Stimulated activated effector memory CD8-positive, alpha-beta T cell treated with anti-CD3 and anti-CD28 coated beads, Interleukin-12 subunit alpha, Interleukin-12 subunit beta, amount 100 ng/mL, for 72 hours (primary cell): ENCODE measurements at regions not wholly inside any gene's neighbourhood (a gene's known extent, or its start where the extent isn't known, plus 50 kb on each side); places are given as distances from the start of the nearest gene placed in this dataset.
"Not testable (repeated sequence)": the region's sequence is repeated elsewhere in the genome, so short reads cannot be mapped to it uniquely, and the experiment has no call there.

Experiments
- ATAC-seq: fragments of 150-1000 bp; cut with Tn5 transposase; 2 replicates; pipeline ENCODE4 v1.10.0; 2021
- DNase-seq, 2 donors: peaks; one replicate each; pipeline ENCODE4 v3.0.0; 2021 to 2022; ENCODE audit warnings: low spot score in 2 of 2
- H3K27ac Mint-ChIP-seq: one replicate; pipeline ENCODE4 v1.8.0; 2022; ENCODE audit warnings: mild to moderate bottlenecking, mixed read lengths
- H3K36me3 Mint-ChIP-seq: one replicate; pipeline ENCODE4 v1.8.0; 2022; ENCODE audit warnings: mild to moderate bottlenecking, mixed read lengths
- H3K4me1 Mint-ChIP-seq: one replicate; pipeline ENCODE4 v1.8.0; 2022; ENCODE audit warnings: mixed read lengths
- H3K4me3 Mint-ChIP-seq: one replicate; pipeline ENCODE4 v1.8.0; 2022; ENCODE audit warnings: mild to moderate bottlenecking, mixed read lengths
- H3K9me3 Mint-ChIP-seq: one replicate; pipeline ENCODE4 v1.8.0; 2022; ENCODE audit warnings: mixed read lengths

DNA sequence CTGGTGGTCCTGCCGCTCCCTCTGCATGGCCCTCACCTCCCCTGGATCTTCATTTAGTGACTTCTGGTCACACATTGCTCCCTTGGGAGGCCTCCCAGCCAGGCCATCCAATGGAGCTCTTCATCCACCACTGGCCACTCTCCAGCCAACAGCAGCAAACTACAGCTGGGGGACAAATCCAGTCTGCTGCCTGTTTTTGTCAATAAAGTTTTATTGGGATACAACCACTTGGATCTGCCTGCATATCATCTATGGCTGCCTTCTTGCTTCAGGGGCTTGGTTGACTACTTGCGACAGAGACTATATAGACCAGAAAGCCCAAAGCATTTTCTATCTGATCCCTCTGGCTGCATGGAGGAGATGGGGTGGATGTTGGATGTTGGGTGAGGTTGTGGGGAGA is 156.6 kb upstream of the SULF2 start:
- H3K36me3 Mint-ChIP-seq: no peaks in the 10 kb centered on the region
- no peaks in the 10 kb centered on the region for H3K4me1 Mint-ChIP-seq
- H3K27ac Mint-ChIP-seq: no peak overlapping the region
- H3K4me3 Mint-ChIP-seq: no peak overlapping the region
- no peak for ATAC-seq
- no peak for DNase-seq
- no peaks in the 10 kb centered on the region for H3K9me3 Mint-ChIP-seq

DNA sequence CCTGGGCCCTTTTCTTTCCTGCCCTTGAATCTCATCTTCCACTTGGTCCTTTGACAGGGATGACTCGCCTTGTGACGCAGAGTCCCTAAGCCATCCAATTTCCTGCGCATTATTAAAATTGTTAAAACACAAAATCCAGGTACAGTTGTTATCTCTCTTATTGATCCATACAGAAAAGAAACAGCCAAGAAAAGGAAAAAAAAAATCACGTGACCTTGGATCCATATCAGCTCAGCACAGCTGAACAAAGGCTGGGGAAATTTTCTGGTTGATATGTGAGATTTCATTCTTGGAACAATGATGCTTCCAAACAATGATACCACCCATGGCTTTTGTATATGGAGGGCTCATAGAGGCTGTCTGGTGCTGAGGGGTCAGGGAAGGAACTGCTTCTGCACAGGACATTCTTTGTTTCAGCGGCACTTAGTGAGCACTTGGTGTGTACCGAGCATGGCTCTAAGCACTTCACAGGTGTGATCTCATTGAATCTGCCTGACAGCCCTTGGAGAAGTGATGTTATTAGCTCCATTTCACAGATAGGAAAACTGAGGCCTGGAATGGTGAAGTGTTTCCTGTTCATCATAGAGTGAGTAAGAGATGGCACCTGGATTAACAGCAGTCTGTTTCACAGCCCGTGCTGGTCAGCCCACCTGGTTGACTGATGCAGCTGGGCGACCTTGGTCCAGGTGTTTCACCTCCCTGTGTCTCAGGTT is 155.0 kb upstream of the SULF2 start:
- Mint-ChIP-seq H3K27ac (no peak overlapping the region), H3K4me1 (no peaks in the 10 kb centered on the region), H3K9me3 (no peaks in the 10 kb centered on the region), H3K4me3 (no peak overlapping the region), H3K36me3 (no peaks in the 10 kb centered on the region)
- DNase-seq (no peak), ATAC-seq (peak; percentile 14)

DNA sequence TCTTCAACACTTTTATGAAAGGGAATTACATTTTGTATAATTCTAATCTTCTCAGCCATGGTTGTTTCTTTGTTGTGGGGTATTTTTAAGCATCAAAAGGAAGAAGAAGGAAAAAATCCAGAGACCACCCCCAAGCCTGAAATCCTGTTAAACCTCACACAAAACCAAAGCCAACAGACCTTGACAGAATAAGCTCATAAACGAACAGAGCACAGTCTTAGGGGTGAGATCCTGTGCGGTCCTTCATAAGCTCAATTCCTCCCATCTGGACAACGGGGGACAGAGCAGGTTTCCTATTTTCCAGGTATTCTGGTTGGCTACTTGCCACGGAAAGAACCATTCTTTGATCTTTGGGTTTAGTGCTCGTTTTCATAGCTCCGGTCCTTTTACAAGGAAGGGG is 151.3 kb upstream of the SULF2 start:
- ATAC-seq (no peak), DNase-seq (no peak)
- no peaks in the 10 kb centered on the region for H3K4me1 Mint-ChIP-seq
- H3K27ac Mint-ChIP-seq: no peak overlapping the region
- no peak overlapping the region for H3K4me3 Mint-ChIP-seq
- H3K9me3 Mint-ChIP-seq: no peaks in the 10 kb centered on the region
- no peaks in the 10 kb centered on the region for H3K36me3 Mint-ChIP-seq

DNA sequence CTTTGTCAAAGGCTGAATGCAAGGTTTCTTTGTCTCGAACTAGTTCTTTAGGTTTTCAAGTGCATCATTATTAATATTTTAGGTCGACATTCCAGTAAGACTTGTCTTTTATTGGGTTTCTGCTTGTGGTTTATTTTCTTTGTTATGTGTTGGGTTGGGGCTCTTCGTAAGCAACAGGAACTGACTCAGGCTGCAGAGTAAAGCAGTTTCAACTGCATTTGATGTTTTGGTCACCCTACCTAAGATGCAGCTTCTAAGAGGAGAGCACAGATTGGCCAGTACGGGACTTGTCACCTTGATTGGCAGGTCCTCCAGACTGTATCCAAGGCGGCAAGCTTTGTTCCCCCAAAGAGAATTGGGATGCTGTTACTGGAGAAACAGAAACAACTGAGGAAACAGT is 149.5 kb upstream of the SULF2 start:
- no peak for ATAC-seq
- no peak for DNase-seq
- no peaks in the 10 kb centered on the region for H3K9me3 Mint-ChIP-seq
- H3K36me3 Mint-ChIP-seq: no peaks in the 10 kb centered on the region
- no peak overlapping the region for H3K4me3 Mint-ChIP-seq
- no peaks in the 10 kb centered on the region for H3K4me1 Mint-ChIP-seq
- no peak overlapping the region for H3K27ac Mint-ChIP-seq

DNA sequence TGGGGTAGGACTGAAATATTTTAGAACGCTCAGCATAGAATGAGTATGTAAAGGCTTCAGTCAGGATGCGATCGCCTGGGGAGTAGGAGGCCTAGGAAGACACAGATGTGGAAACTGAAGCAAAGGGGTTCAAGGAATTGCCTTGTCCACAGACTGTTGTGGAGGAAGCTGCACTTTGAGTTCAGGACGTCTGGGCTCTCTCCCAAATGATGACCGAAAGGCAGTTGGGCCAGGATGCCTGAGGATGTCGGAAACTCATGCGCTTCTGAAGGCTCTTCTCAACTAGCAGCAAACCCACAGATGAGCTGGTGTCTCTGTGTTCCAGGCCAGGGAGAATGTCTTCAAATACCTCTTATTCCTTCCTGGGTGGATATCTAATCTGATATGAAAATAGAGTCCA is 146.2 kb upstream of the SULF2 start:
- Mint-ChIP-seq H3K9me3 (no peaks in the 10 kb centered on the region), H3K4me1 (no peaks in the 10 kb centered on the region), H3K27ac (no peak overlapping the region), H3K4me3 (no peak overlapping the region), H3K36me3 (no peaks in the 10 kb centered on the region)
- DNase-seq (no peak), ATAC-seq (no peak)

DNA sequence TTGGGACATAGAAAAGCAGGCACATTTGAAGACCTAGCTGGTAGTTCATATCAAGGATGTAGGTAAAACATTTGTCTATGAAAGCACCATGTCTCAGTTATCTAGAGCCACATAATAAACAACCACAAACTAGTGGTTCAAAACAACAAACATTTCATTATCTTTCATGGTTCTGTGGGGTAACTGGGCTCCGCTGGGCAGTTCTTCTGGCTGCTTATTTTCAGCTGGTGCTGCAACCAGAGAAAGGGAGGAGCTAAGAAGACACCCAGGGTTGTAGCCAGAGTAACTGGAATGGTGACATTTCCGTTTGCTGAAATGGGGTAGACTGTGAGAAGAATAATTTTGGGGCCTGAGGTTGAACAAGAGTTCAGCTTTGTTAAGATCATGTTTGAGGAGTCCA is 145.7 kb upstream of the SULF2 start:
- H3K9me3 Mint-ChIP-seq: no peaks in the 10 kb centered on the region
- no peak overlapping the region for H3K27ac Mint-ChIP-seq

DNA sequence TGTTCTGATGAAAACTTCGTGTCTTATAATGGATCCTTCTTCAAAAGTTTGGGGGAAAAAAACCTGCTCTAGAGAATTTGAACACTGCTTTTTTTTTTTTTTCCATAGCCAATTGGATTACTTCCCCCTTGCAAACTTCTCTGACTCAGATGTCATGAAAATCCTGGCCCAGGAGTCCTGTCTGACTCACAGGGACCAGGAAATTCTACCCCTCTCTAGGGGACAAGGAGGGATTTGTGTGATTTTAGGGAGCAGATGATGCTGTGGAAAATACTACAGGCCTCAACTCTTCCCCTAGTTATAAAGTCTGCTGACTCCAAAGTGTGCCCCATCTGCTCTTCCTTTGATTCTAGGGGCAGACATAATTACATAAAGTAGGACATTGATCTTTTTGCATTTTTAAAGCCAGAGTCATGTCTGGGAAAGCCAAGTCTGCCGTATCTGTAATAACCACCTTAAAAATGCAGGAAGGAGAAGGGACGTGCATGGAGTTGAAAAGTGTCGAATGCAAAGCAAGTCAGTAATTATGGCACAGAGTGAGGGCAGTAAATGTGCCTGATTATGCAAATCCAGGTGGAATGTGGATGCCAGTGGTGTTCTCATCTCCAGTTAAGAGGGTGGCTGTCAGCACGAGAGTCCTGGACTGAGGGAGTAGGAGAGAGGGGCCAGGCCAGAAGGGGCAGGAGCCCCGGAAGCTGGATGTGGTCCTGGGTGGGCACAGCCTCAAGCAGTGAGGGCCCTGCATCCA is 144.3 kb upstream of the SULF2 start:
- DNase-seq: no peak
- H3K4me3 Mint-ChIP-seq: no peak overlapping the region
- no peak for ATAC-seq
- no peaks in the 10 kb centered on the region for H3K4me1 Mint-ChIP-seq
- no peaks in the 10 kb centered on the region for H3K36me3 Mint-ChIP-seq
- no peak overlapping the region for H3K27ac Mint-ChIP-seq
- no peaks in the 10 kb centered on the region for H3K9me3 Mint-ChIP-seq

More for the DNA sequence above, 145.7 kb upstream of the SULF2 start:
- DNase-seq: no peak
- Mint-ChIP-seq H3K4me3 (no peak overlapping the region), H3K4me1 (no peaks in the 10 kb centered on the region), H3K36me3 (no peaks in the 10 kb centered on the region)
- no peak for ATAC-seq

DNA sequence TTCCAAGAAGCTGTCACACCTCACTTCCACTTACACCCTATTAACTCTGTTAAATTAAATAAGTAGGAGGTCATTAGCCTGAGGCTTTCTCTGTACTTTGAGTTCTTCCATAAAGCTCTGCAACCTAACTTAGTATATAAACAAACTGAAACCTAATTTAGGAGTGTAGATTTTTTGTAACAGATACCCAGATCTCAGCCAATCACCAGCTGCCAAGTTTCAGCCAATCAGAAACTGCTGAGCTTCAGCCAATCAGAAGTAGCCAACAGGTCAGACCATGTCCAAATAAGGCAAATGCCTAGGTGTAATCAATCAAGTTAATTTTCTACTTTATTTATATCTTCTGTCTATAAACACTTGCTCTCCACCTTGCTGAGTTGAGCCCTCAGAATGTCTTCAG is 142.7 kb upstream of the SULF2 start:
- Mint-ChIP-seq H3K27ac (no peak overlapping the region), H3K9me3 (no peaks in the 10 kb centered on the region), H3K4me3 (no peak overlapping the region), H3K4me1 (no peaks in the 10 kb centered on the region), H3K36me3 (no peaks in the 10 kb centered on the region)
- no peak for ATAC-seq
- DNase-seq: no peak

DNA sequence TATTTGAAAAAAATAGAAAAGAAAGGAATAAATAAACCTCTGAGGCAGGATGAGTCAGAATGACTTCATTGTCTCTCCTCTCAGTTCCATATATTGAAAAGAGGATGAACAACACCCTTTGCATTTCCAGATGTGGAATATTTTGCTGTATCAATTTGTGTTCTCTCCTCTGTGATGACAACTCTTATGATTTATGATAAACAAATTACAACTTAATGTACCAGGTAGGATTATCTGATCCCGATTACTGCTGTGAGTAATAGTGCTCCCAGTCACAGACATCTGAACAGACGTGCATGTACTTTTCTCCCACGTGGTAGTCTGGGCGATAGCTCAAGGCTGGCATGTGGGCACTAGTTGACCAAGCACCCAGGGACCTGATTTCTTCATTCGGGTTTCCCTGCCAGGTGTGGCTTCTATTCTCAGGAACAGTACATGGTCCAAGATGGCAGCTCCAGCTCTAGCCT is 142.1 kb upstream of the SULF2 start:
- ATAC-seq: no peak
- Mint-ChIP-seq H3K4me3 (no peak overlapping the region), H3K27ac (no peak overlapping the region), H3K36me3 (no peaks in the 10 kb centered on the region), H3K4me1 (no peaks in the 10 kb centered on the region), H3K9me3 (no peaks in the 10 kb centered on the region)
- DNase-seq: no peak

DNA sequence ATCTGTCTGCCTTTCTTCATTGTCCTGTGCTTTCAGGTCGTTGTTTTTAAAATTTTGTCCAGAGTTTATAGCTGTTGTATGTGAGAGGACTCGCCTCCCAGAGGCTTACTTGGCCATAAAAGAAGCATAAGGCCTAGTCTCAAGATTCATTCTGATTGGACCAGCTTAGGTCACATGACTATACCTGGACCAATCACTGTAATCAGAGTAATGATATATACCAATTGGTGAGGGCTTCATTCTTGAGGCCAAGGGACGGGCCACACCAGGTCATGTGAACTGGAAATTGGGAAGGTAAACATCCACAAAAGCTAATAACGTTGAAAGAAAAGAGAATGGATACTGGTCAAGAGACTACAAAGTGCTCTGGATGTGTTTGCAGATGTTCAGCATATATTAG is 141.4 kb upstream of the SULF2 start:
- no peaks in the 10 kb centered on the region for H3K36me3 Mint-ChIP-seq

DNA sequence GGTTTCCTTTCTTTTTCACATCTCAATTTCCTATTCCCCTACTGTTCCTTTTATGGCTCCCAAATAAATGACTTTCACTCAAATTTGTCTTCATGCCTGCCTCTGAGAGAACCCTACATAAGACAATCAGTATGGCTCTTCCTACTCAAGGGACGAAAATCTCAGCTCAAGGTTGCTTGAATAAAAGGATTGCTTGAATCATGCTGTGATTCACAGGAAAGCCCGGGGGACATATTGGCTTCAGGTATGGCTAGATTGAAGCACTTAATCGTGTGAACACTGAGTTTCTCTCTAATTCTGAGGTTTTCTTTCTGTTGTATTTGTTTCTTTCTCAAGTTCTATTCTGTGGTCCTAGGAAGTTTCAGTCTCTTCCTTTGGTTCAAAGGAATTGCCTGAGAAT is 140.3 kb upstream of the SULF2 start:
- ATAC-seq (no peak), DNase-seq (no peak)
- no peaks in the 10 kb centered on the region for H3K4me1 Mint-ChIP-seq
- no peaks in the 10 kb centered on the region for H3K36me3 Mint-ChIP-seq
- no peaks in the 10 kb centered on the region for H3K9me3 Mint-ChIP-seq
- H3K27ac Mint-ChIP-seq: no peak overlapping the region
- H3K4me3 Mint-ChIP-seq: no peak overlapping the region

More for the DNA sequence above, 141.4 kb upstream of the SULF2 start:
- Mint-ChIP-seq H3K9me3 (no peaks in the 10 kb centered on the region), H3K4me1 (no peaks in the 10 kb centered on the region), H3K27ac (no peak overlapping the region), H3K4me3 (no peak overlapping the region)
- DNase-seq: no peak
- ATAC-seq: no peak

DNA sequence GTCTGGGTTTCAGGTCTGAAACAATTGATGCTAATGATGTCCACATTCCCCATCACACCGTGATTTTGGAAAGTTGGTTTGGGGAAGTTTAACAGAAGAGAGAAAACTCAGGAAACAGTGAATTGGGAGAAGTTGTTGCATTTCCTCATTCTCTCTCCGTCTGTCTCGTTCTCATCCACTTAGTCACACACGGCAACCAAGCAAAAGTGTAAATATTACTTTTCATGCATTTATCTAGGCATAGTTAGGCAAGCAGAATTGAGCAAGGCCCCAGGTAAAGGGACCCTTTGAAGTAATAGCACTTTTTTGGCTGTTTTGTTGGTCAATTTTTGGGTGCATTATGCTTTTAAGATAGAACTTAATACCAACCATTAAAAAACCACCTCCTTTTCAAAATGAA is 137.0 kb upstream of the SULF2 start:
- Mint-ChIP-seq H3K27ac (no peak overlapping the region), H3K4me1 (no peaks in the 10 kb centered on the region), H3K9me3 (peaks cover 7% of the 10 kb centered on the region), H3K36me3 (no peaks in the 10 kb centered on the region), H3K4me3 (no peak overlapping the region)
- ATAC-seq (no peak), DNase-seq (no peak)

DNA sequence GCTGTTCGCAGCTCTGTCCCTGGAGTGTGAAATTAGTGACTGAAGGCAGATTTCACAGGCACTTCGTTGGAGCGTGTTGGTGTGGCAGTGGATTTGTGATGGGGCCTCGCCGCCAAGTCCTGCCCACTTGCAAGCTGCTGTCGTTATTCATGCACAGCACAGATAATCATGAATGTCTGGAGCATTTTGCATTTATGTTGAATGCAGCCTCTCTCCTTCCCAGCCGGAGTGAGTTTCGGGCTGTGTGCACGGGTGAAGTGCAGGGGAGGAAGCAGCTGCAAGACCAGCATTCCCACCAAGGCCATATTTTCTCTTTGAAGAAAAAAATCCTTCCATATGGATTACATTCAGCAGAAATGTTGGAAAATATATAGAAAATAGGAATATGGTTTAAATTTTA is 136.5 kb upstream of the SULF2 start:
- not testable (repeated sequence) for H3K4me1 Mint-ChIP-seq, ATAC-seq, DNase-seq, H3K36me3 Mint-ChIP-seq, H3K4me3 Mint-ChIP-seq, H3K27ac Mint-ChIP-seq, H3K9me3 Mint-ChIP-seq

DNA sequence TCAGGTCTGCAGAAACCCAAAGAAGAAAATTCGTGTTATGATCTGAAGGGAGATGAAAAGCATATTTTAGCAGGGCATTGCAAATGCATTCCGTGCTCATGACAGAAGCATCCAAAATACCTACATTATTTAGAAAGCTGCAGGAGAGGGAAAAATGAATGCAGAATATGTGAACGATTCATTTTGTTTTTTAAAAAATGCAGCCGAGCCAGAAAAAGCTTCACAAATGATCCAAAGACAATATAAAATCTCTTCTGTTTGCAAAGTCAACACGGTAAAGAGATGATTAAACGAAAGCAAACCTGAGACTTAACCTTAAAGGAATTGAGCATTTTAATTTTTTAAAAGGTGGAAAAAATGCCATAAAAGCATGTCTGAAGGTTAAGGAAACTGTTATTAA is 136.1 kb upstream of the SULF2 start:
- H3K27ac Mint-ChIP-seq: no peak overlapping the region
- H3K4me3 Mint-ChIP-seq: no peak overlapping the region
- no peaks in the 10 kb centered on the region for H3K4me1 Mint-ChIP-seq
- H3K36me3 Mint-ChIP-seq: no peaks in the 10 kb centered on the region
- ATAC-seq (no peak), DNase-seq (no peak)
- peaks cover 11% of the 10 kb centered on the region for H3K9me3 Mint-ChIP-seq

DNA sequence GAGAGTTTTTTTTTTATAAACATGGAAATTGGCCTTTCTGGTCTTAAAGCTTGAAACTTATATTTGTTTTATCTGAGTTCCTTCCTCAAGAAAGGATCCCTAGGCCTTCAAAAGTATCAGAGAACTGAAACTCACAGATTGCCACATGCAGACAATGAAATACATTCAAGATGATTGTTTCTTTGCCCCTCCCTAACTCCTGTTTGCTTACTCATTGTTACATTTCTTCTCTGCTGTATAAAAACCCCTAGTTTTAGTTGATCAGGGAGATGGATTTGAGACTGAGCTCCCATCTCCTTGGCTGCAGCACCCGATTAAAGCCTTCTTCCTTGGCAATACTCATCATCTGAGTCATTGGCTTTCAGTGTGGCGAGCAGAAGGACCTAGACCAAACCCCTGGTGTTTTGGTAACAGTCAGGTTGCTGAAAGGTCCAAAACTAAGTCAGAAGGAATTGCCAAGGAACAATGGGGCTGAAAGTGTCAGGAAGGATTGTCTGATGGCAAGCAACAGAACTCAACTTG is 132.3 kb upstream of the SULF2 start:
- H3K27ac Mint-ChIP-seq: no peak overlapping the region
- H3K9me3 Mint-ChIP-seq: peaks cover 16% of the 10 kb centered on the region
- H3K36me3 Mint-ChIP-seq: no peaks in the 10 kb centered on the region
- ATAC-seq (no peak), DNase-seq (no peak)
- no peaks in the 10 kb centered on the region for H3K4me1 Mint-ChIP-seq
- no peak overlapping the region for H3K4me3 Mint-ChIP-seq

DNA sequence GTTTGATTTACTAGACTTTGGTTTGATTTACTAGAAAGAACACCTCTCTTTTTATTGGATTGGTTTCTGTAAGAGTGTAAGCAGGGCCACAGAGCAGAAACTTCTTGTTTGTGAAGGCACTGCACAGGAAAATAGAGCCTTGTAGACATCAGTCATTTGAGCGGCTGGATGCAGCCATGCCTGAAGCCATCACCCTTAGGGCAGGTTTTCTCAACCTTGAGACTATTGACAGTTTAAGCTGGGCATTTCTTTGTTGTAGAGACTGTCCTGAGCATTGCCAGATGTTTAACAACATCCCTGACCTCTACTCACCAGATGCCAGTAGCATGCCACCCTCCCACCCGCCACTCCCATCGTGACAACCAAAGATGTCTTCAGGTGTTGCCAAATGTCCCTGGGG is 130.2 kb upstream of the SULF2 start:
- Mint-ChIP-seq H3K27ac (no peak overlapping the region), H3K9me3 (peaks cover 16% of the 10 kb centered on the region), H3K4me1 (peaks cover 6% of the 10 kb centered on the region), H3K4me3 (no peak overlapping the region), H3K36me3 (no peaks in the 10 kb centered on the region)
- DNase-seq: no peak
- ATAC-seq: no peak
